PC-9 (cell line): ENCODE measurements at regions not wholly inside any gene's neighbourhood (a gene's known extent, or its start where the extent isn't known, plus 50 kb on each side); places are given as distances from the start of the nearest gene placed in this dataset.
"Not testable (repeated sequence)": the region's sequence is repeated elsewhere in the genome, so short reads cannot be mapped to it uniquely, and the experiment has no call there.

Experiments used
- BruUV-seq: library from RNA; stranded (reverse); fragments of 400-500 nt; replicated peaks from 2 replicates; lab custom pipeline; 2021; lab: Mats Ljungman, UMichigan
- CTCF ChIA-PET: fragments of 300-600 bp; sonication (Branson Sonifier 250); formaldehyde crosslinking; loops from one replicate; lab custom pipeline; 2022; ENCODE audit warnings: antibody characterized with exemption; lab: Charles Lee
- POLR2A ChIA-PET: fragments of 300-600 bp; sonication (Branson Sonifier 250); formaldehyde crosslinking; loops from one replicate; lab custom pipeline; 2022; ENCODE audit warnings: antibody characterized with exemption; ENCODE audit not compliant: unreplicated experiment; lab: Charles Lee
- DNase-seq, 2 experiments: peaks; one replicate each; pipeline versions ENCODE4 v3.0.0 to v3.0.0-alpha.2; 2015 to 2022; ENCODE audit warnings: mixed read lengths in 1 of 2
- H2AFZ ChIP-seq: fragments of 200-600 bp; sonication (generic); 2 replicates; pipeline ENCODE4 v1.8.1; 2017; ENCODE audit warnings: antibody characterized with exemption
- H3F3A ChIP-seq: fragments of 200-600 bp; sonication (generic); 2 replicates; pipeline ENCODE4 v1.8.1; 2017; ENCODE audit warnings: antibody characterized with exemption, mild to moderate bottlenecking, low read depth; ENCODE audit not compliant: insufficient read depth
- H3K27ac ChIP-seq: fragments of 200-600 bp; sonication (generic); 2 replicates; pipeline ENCODE4 v1.6.1; 2016; ENCODE audit warnings: mixed run types
- H3K27me3 ChIP-seq: fragments of 200-600 bp; sonication (generic); 2 replicates; pipeline ENCODE4 v1.6.1; 2016; ENCODE audit warnings: low read depth, mixed run types; ENCODE audit not compliant: insufficient read depth
- H3K36me3 ChIP-seq: fragments of 200-600 bp; sonication (generic); 2 replicates; pipeline ENCODE4 v1.6.1; 2016; ENCODE audit warnings: low read depth, mixed run types
- H3K4me1 ChIP-seq: fragments of 200-600 bp; sonication (generic); replicated peaks from 2 replicates; pipeline ENCODE4 v1.6.1; 2016; ENCODE audit warnings: mixed run types; ENCODE audit not compliant: insufficient read depth
- H3K4me2 ChIP-seq: fragments of 200-600 bp; sonication (generic); 2 replicates; pipeline ENCODE4 v1.6.1; 2017; ENCODE audit warnings: mixed run types
- H3K4me3 ChIP-seq: fragments of 200-600 bp; sonication (generic); 2 replicates; pipeline ENCODE4 v1.6.1; 2016; ENCODE audit warnings: mixed run types
- H3K79me2 ChIP-seq: fragments of 200-600 bp; sonication (generic); 2 replicates; pipeline ENCODE4 v1.6.1; 2017; ENCODE audit warnings: low read depth, mixed run types
- H3K9me2 ChIP-seq: fragments of 200-600 bp; sonication (generic); 2 replicates; pipeline ENCODE4 v1.8.1; 2017; ENCODE audit warnings: mild to moderate bottlenecking; ENCODE audit not compliant: insufficient read depth
- H3K9me3 ChIP-seq: fragments of 200-600 bp; sonication (generic); 2 replicates; pipeline ENCODE4 v1.8.1; 2016; ENCODE audit warnings: low read depth; ENCODE audit not compliant: insufficient read depth
- H4K20me1 ChIP-seq: fragments of 200-600 bp; sonication (generic); 2 replicates; pipeline ENCODE4 v1.8.1; 2017; ENCODE audit not compliant: insufficient read depth
- CTCF ChIP-seq: fragments of 200-600 bp; sonication (generic); conservative IDR thresholded peaks from 2 replicates; pipeline ENCODE4 v1.6.1; 2017; ENCODE audit warnings: mixed run types, antibody characterized with exemption, mild to moderate bottlenecking, moderate library complexity
- EZH2 ChIP-seq: fragments of 200-600 bp; sonication (generic); IDR thresholded peaks from 2 replicates; pipeline ENCODE4 v1.8.0; 2017; ENCODE audit warnings: antibody characterized with exemption, low read depth
- intact Hi-C: fragments of 100-400 bp; cut with micrococcal nuclease; formaldehyde crosslinking; loops from one replicate; pipeline ENCODE4 v1.10.0; 2022; ENCODE audit not compliant: unreplicated experiment

GRCh38 chr2:220753486-220753885 is 818.6 kb downstream of the EPHA4 start:
- no peaks in the 10 kb centered on the region for H3K36me3 ChIP-seq
- no peaks in the 10 kb centered on the region for H3F3A ChIP-seq
- H3K79me2 ChIP-seq = no peaks in the 10 kb centered on the region
- CTCF ChIA-PET = no interaction called here
- H3K9me3 ChIP-seq = no peaks in the 10 kb centered on the region
- H3K27me3 ChIP-seq = no peaks in the 10 kb centered on the region
- H3K9me2 ChIP-seq = no peaks in the 10 kb centered on the region
- DNase-seq = no peak
- H3K4me3 ChIP-seq = no peak overlapping the region
- no peak overlapping the region for H3K27ac ChIP-seq
- no peaks in the 10 kb centered on the region for H4K20me1 ChIP-seq
- H3K4me1 ChIP-seq = no peaks in the 10 kb centered on the region
- TF ChIP-seq EZH2 = no peak
- no peak for TF ChIP-seq CTCF
- intact Hi-C loops = no loop called here
- no peak overlapping the region for H3K4me2 ChIP-seq
- no peak overlapping the region for H2AFZ ChIP-seq
- POLR2A ChIA-PET = no interaction called here
- no TSS peak for BruUV-seq

GRCh38 chr2:220756653-220757052 is 815.5 kb downstream of the EPHA4 start:
- Histone ChIP-seq H3F3A (no peaks in the 10 kb centered on the region), H3K9me3 (no peaks in the 10 kb centered on the region), H3K4me1 (no peaks in the 10 kb centered on the region), H3K4me3 (no peak overlapping the region), H3K27me3 (no peaks in the 10 kb centered on the region), H3K27ac (no peak overlapping the region), H2AFZ (no peak overlapping the region), H3K79me2 (no peaks in the 10 kb centered on the region), H3K36me3 (no peaks in the 10 kb centered on the region), H3K9me2 (peaks cover 3% of the 10 kb centered on the region; the same call in 1 of the 2 replicates), H3K4me2 (no peak overlapping the region), H4K20me1 (no peaks in the 10 kb centered on the region)
- BruUV-seq = no TSS peak
- POLR2A ChIA-PET = no interaction called here
- TF ChIP-seq EZH2 (no peak), CTCF (no peak)
- CTCF ChIA-PET = no interaction called here
- DNase-seq = no peak
- intact Hi-C loops = no loop called here

GRCh38 chr2:220758376-220758775 is 813.7 kb downstream of the EPHA4 start:
- H3K4me1 ChIP-seq, H4K20me1 ChIP-seq, H3K9me3 ChIP-seq, DNase-seq, H2AFZ ChIP-seq, H3K36me3 ChIP-seq, CTCF ChIA-PET, H3K4me2 ChIP-seq, H3K79me2 ChIP-seq, H3K27ac ChIP-seq, H3K9me2 ChIP-seq, BruUV-seq, POLR2A ChIA-PET, H3K4me3 ChIP-seq, intact Hi-C loops, H3K27me3 ChIP-seq, H3F3A ChIP-seq: not testable (repeated sequence)

GRCh38 chr2:220764171-220764570 is 807.9 kb downstream of the EPHA4 start:
- H3K4me1 ChIP-seq = no peaks in the 10 kb centered on the region
- no peak overlapping the region for H3K27ac ChIP-seq
- CTCF ChIA-PET = no interaction called here
- intact Hi-C loops = no loop called here
- TF ChIP-seq EZH2 (no peak), CTCF (no peak)
- H3K79me2 ChIP-seq = no peaks in the 10 kb centered on the region
- no peaks in the 10 kb centered on the region for H3K9me3 ChIP-seq
- H3K4me3 ChIP-seq = no peak overlapping the region
- peaks cover under 1% of the 10 kb centered on the region; the same call in 1 of the 2 replicates for H3K9me2 ChIP-seq
- H4K20me1 ChIP-seq = no peaks in the 10 kb centered on the region
- H3F3A ChIP-seq = no peaks in the 10 kb centered on the region
- H3K36me3 ChIP-seq = no peaks in the 10 kb centered on the region
- no peak overlapping the region for H3K4me2 ChIP-seq
- POLR2A ChIA-PET = no interaction called here
- no peak overlapping the region for H2AFZ ChIP-seq
- no peaks in the 10 kb centered on the region for H3K27me3 ChIP-seq
- no TSS peak for BruUV-seq
- DNase-seq = no peak
